ENCODE measurements at regions not wholly inside any gene's neighbourhood (a gene's known extent, or its start where the extent isn't known, plus 50 kb on each side); places are given as distances from the start of the nearest gene placed in this dataset.

DNA sequence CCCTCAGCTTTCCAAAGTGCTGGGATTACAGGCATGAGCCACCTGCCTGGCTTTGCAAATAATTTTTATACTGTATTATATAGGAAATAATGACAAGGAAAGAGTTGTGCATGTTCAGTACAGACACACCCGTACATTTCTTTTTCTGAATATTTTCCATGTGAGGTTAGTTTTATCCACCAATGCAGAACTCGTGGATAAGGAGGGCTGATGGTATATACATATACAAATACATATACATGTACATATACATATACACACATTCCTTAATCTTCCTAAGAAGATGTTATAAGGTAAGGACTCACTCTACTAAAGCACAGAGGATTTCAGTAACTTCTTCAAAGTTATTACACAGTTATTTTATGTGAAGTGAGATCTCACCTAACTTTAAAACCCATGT, 925.8 kb downstream of the C4orf33 start:
- TF ChIP-seq RFX5 (IDR thresholded peaks at IDR 0.05; ENCODE audit: low read depth, low read length) (no peak), MYC (IDR thresholded peaks at IDR 0.05; ENCODE audit: insufficient read depth, insufficient read length, insufficient replicate concordance, low read length, severe bottlenecking) (no peak), NKRF (conservative IDR thresholded peaks at IDR 0.05) (no peak), CBX3 (IDR thresholded peaks at IDR 0.05; ENCODE audit: borderline replicate concordance, low read depth) (no peak), CREB1 (IDR thresholded peaks at IDR 0.05; ENCODE audit: low read depth) (no peak), FOXM1 (IDR thresholded peaks at IDR 0.05; ENCODE audit: low read depth, low read length) (no peak), SMAD1 (IDR thresholded peaks at IDR 0.05; ENCODE audit: low read depth, partially characterized antibody) (no peak), WRNIP1 (IDR thresholded peaks at IDR 0.05; ENCODE audit: borderline replicate concordance, low read depth, low read length) (no peak), ZNF274 (IDR thresholded peaks at IDR 0.05; ENCODE audit: insufficient read depth, insufficient read length) (no peak)
- TF ChIP-seq, protein P1, sequence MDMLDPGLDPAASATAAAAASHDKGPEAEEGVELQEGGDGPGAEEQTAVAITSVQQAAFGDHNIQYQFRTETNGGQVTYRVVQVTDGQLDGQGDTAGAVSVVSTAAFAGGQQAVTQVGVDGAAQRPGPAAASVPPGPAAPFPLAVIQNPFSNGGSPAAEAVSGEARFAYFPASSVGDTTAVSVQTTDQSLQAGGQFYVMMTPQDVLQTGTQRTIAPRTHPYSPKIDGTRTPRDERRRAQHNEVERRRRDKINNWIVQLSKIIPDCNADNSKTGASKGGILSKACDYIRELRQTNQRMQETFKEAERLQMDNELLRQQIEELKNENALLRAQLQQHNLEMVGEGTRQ (IDR thresholded peaks at IDR 0.05; ENCODE audit: borderline replicate concordance, low read depth, low read length), result no peak
- no peak for FAIRE-seq
- POLR2A ChIA-PET, result interaction anchor here (0.9 kb wide), 1 partner anchor 26 kb away, joined by 3 read pairs; no protein-coding TSS in a partner anchor
- H3K4me3 ChIP-seq, result no peak overlapping the region
- H3K4me2 ChIP-seq (ENCODE audit: control insufficient read depth, insufficient read depth), result no peak overlapping the region
- intact Hi-C loops (cut with micrococcal nuclease; ENCODE audit: unreplicated experiment), result no loop called here
- in situ Hi-C loops (cut with MboI), result no loop called here
- H4K20me1 ChIP-seq (ENCODE audit: control insufficient read depth, insufficient read depth), result no peaks in the 10 kb centered on the region
- DNase-seq (ENCODE audit: low read depth, low spot score), result no peak
- H3K27ac ChIP-seq (ENCODE audit: control insufficient read depth, insufficient read depth), result no peak overlapping the region
- BruUV-seq (replicated peaks), result no TSS peak
- H2AFZ ChIP-seq (ENCODE audit: control insufficient read depth, low read depth, low read length), result no peak overlapping the region
- WGBS (ENCODE audit: insufficient coverage, insufficient replicate concordance, low lambda C conversion rate, missing lambda C conversion rate), result 23% methylated on average over 2 of the region's 2 CpGs
- no peaks in the 10 kb centered on the region for H3K9me3 ChIP-seq (replicated peaks; ENCODE audit: control insufficient read depth, insufficient read depth, low read length)
- no peaks in the 10 kb centered on the region for H3K27me3 ChIP-seq (replicated peaks in 1 of 2; ENCODE audit: control insufficient read depth in 2 of 2, insufficient read depth in 2 of 2, low read length in 1 of 2)
- H3K9ac ChIP-seq (ENCODE audit: control insufficient read depth, insufficient read depth, low read length), result no peak overlapping the region
- H3K4me1 ChIP-seq (ENCODE audit: control insufficient read depth, insufficient read depth, low read length), result no peaks in the 10 kb centered on the region
- SMC1A ChIA-PET (ENCODE audit: uncharacterized antibody, unreplicated experiment), result no interaction called here
- H3K36me3 ChIP-seq (ENCODE audit: control insufficient read depth in 2 of 2, insufficient read depth in 2 of 2, low read length in 1 of 2), result no peaks in the 10 kb centered on the region
- no peak for ATAC-seq
- RAD21 ChIA-PET (ENCODE audit: unreplicated experiment), result no interaction called here
- no peaks in the 10 kb centered on the region for H3K79me2 ChIP-seq (ENCODE audit: control insufficient read depth, insufficient read depth, low read length)
- CTCF ChIA-PET, result no interaction called here

All from GM12878 (cell line).